Ovary (tissue), 7 donors: ENCODE measurements at regions not wholly inside any gene's neighbourhood (a gene's known extent, or its start where the extent isn't known, plus 50 kb on each side); places are given as distances from the start of the nearest gene placed in this dataset.

ENCODE experiments used
- DNase-seq, 5 donors: peaks; one replicate each; pipeline ENCODE4 v3.0.0-alpha.2; 2019 to 2020
- H3K27ac ChIP-seq, 2 donors: fragments of 200-600 bp; one replicate each; pipeline versions ENCODE4 v1.5.1 to v1.8.0; 2019 to 2022
- H3K27me3 ChIP-seq: fragments of 200-600 bp; one replicate; pipeline ENCODE4 v1.8.0; 2022
- H3K36me3 ChIP-seq: fragments of 200-600 bp; sonication (generic); one replicate; pipeline ENCODE4 v1.5.1; 2019
- H3K4me1 ChIP-seq: one replicate; pipeline ENCODE4 v1.8.1; 2013; ENCODE audit warnings: mild to moderate bottlenecking, moderate library complexity; ENCODE audit not compliant: insufficient read depth
- H3K4me3 ChIP-seq: fragments of 200-600 bp; sonication (generic); one replicate; pipeline ENCODE4 v1.5.1; 2017
- H3K9me3 ChIP-seq, 2 donors: fragments of 200-600 bp in 1 of 2; sonication (generic) in 1 of 2; one replicate each; pipeline versions ENCODE4 v1.5.1 to v1.8.1; 2013 to 2019; ENCODE audit warnings: mild to moderate bottlenecking in 1 of 2, moderate library complexity in 1 of 2
- EP300 ChIP-seq: sonication (generic); formaldehyde crosslinking; IDR thresholded peaks from one replicate; pipeline ENCODE4 v1.6.1; 2017; ENCODE audit warnings: antibody characterized with exemption
- POLR2A ChIP-seq: fragments of 450-650 bp; IDR thresholded peaks from one replicate; pipeline ENCODE4 v1.6.1; 2017; ENCODE audit warnings: antibody characterized with exemption, mild to moderate bottlenecking, moderate library complexity
- WGBS, 3 donors: extraction: QIAGEN DNeasy Blood & Tissue Kit in 1 of 3; methylation state at CpG; one replicate each; pipeline versions ENCODE4 v1.1.5 to v1.1.7; 2013 to 2017; 5-methylcytosine and 5-hydroxymethylcytosine counted together
- intact Hi-C, 4 donors: fragments of 100-400 bp; cut with DNase I; formaldehyde crosslinking; loops; one replicate each; pipeline versions ENCODE4 v1.11.0 to v1.15.1; 2022 to 2023
- TF ChIP-seq, protein P1 (sequence below), 3 donors: fragments of 450-650 bp in 2 of 3; fragments of 200-600 bp in 1 of 3; IDR thresholded peaks; one replicate each; pipeline versions ENCODE4 v1.5.1 to v1.8.0; 2016 to 2022; ENCODE audit warnings: antibody characterized with exemption in 3 of 3, mild to moderate bottlenecking in 1 of 3
- donor health status: DM: no; HTN: no; CAD: no; lungs with moderate emphysema.
- donor health status: DM: no; HTN: no; CAD: no.
- donor health status: Bipolar disorder and iron deficiency.
- donor health status: DM: no; HTN: no; CAD: no.
- donor health status: DM: yes; HTN: yes; CAD: no.

DNA sequence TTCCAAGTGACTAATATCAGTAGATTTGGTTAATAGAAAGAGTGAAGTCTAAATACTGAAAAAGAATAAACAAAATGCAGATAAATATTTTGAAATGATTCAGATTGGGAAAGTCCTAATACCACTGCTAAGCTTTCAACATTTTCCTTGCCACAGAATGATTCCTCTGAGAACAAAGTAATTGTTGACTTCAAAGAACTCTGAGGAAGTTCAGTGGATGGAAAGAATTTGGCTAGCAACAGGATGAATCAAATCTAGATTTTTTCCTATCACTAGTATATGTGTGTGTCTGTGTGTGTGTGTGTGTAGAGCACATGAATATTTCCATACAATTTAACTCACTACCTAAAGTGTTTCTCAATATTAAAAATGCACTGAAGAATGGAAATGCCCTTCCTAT lies 107.9 kb upstream of the PREP start:
- intact Hi-C loops, result no loop called here
- Histone ChIP-seq H3K27me3 (no peaks in the 10 kb centered on the region), H3K9me3 (no peaks in the 10 kb centered on the region), H3K4me1 (no peaks in the 10 kb centered on the region), H3K36me3 (no peaks in the 10 kb centered on the region), H3K27ac (no peak overlapping the region), H3K4me3 (no peak overlapping the region)
- TF ChIP-seq, protein P1, sequence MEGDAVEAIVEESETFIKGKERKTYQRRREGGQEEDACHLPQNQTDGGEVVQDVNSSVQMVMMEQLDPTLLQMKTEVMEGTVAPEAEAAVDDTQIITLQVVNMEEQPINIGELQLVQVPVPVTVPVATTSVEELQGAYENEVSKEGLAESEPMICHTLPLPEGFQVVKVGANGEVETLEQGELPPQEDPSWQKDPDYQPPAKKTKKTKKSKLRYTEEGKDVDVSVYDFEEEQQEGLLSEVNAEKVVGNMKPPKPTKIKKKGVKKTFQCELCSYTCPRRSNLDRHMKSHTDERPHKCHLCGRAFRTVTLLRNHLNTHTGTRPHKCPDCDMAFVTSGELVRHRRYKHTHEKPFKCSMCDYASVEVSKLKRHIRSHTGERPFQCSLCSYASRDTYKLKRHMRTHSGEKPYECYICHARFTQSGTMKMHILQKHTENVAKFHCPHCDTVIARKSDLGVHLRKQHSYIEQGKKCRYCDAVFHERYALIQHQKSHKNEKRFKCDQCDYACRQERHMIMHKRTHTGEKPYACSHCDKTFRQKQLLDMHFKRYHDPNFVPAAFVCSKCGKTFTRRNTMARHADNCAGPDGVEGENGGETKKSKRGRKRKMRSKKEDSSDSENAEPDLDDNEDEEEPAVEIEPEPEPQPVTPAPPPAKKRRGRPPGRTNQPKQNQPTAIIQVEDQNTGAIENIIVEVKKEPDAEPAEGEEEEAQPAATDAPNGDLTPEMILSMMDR (IDR thresholded peaks at IDR 0.05), result no peak
- DNase-seq, result no peak

DNA sequence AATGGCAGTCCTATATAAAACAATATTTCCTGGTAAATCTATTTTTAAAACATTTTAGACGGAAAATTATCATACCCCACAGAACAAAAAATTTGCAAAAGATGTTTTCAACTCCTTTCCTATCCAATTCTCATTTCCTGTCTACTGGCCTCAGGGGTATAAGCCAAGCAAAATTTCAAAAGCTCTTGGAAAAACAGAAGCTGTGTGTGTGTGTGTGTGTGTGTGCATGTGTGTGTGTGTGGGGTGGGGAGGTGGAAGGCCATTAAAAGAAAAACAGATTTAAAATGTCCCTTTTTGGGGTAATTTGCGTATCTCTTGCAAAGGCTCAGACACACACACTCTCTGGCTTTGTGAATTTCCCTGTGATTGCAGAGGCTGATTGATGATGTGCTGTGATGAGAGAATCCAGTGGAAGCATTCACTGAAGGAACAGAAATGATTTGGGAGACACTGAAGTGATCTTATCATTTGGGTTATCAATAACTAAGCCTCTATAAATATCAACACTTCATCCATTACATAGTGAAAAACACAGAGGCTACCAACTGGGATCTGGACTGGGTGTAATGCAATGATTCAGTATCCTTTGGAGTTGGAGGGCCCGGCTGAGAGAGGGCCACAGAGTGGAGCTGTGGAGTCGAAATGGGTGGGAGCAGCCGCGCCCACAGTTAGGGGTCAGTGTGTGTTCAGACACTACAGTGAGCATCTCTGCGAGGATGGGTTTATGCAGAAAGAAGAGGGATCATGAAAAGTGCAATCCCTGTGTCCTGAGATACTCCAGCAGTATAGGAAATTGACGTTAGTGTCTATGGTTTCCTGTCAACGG lies 106.8 kb upstream of the PREP start:
- intact Hi-C loops, result no loop called here
- Histone ChIP-seq H3K27ac (no peak overlapping the region), H3K27me3 (no peaks in the 10 kb centered on the region), H3K4me3 (no peak overlapping the region), H3K4me1 (no peaks in the 10 kb centered on the region), H3K36me3 (no peaks in the 10 kb centered on the region), H3K9me3 (no peaks in the 10 kb centered on the region)
- 26 to 35% (median 34%) methylated on average over 9 of the region's 9 CpGs for WGBS, 3 donors
- TF ChIP-seq, protein P1 (IDR thresholded peaks at IDR 0.05), result no peak
- no peak for TF ChIP-seq EP300
- no peak for TF ChIP-seq POLR2A
- peak; percentile 26 to 52 (median 43) for DNase-seq

DNA sequence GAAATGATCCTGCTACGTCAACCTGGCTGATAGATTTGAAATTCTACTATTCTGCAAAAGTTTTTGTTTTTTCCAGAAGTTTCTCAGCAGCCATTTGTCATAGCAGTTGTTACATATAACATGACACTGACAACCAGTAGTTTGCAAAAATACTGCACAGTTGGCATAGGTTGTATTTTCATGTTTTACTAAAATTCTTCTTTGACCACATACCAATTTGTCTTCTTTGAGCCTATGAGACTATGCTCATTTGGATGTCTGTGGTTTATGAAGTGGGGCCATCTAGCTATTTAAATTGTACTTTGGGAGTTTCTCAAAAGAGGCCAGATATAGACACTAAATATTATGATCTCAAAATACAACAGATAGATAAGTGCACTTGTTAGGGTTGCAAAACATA lies 104.9 kb upstream of the PREP start:
- no peaks in the 10 kb centered on the region for H3K27me3 ChIP-seq
- H3K4me3 ChIP-seq, result no peak overlapping the region
- WGBS, 3 donors, result 94 to 97% (median 95%) methylated on average over 1 of the region's 1 CpG
- no peak for DNase-seq
- no peaks in the 10 kb centered on the region for H3K36me3 ChIP-seq
- no peak overlapping the region for H3K27ac ChIP-seq
- no peaks in the 10 kb centered on the region for H3K9me3 ChIP-seq
- intact Hi-C loops, result no loop called here
- no peaks in the 10 kb centered on the region for H3K4me1 ChIP-seq
- TF ChIP-seq EP300 (no peak), POLR2A (no peak)
- TF ChIP-seq, protein P1 (IDR thresholded peaks at IDR 0.05), result no peak

DNA sequence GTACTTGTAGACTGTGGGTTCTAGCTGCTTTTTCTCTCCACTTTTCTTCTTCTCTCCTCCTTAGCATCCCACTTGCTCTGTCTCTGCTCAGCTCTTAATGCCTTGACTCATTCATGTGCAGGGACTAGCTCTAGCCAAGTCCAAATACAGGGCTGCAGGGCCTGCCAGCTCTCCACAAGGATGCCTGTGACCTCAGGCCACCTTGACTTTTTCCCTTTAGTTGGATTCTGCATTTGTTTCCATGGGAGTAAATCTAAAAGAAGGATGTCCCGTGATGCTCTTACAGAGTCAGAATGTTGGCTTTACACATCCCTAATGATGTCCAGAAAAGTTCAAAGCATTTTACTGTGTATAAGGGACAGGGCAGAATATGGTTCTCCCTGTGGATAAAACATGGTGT lies 101.8 kb upstream of the PREP start:
- DNase-seq, result no peak
- no peak overlapping the region for H3K4me3 ChIP-seq

More for the DNA sequence above, 101.8 kb upstream of the PREP start:
- Histone ChIP-seq H3K36me3 (no peaks in the 10 kb centered on the region), H3K27me3 (no peaks in the 10 kb centered on the region), H3K4me1 (no peaks in the 10 kb centered on the region), H3K9me3 (no peaks in the 10 kb centered on the region), H3K27ac (no peak overlapping the region)
- 24 to 60% (median 57%) methylated on average over 1 of the region's 1 CpG for WGBS, 3 donors
- intact Hi-C loops, result no loop called here
- no peak for TF ChIP-seq EP300
- TF ChIP-seq, protein P1 (IDR thresholded peaks at IDR 0.05), result no peak
- no peak for TF ChIP-seq POLR2A
